MCF 10A (cell line): ENCODE measurements at regions not wholly inside any gene's neighbourhood (a gene's known extent, or its start where the extent isn't known, plus 50 kb on each side); places are given as distances from the start of the nearest gene placed in this dataset.

Source experiments
- BruUV-seq: library from RNA; stranded (reverse); fragments of 400-500 nt; replicated peaks from 2 replicates; lab custom pipeline; 2021; lab: Mats Ljungman, UMichigan
- CTCF ChIA-PET: fragments of 300-600 bp; sonication (Branson Sonifier 250); formaldehyde crosslinking; extraction: SDS; loops from one replicate; lab custom pipeline; 2021; ENCODE audit warnings: antibody characterized with exemption, inconsistent platforms; lab: Yijun Ruan, JAX
- POLR2A ChIA-PET: fragments of 300-600, 350-650 bp; sonication (Branson Sonifier 250); formaldehyde crosslinking; extraction: SDS; loops from one replicate; lab custom pipeline; 2020; ENCODE audit warnings: antibody characterized with exemption, inconsistent platforms; lab: Yijun Ruan, JAX
- DNase-seq: peaks from one replicate; pipeline ENCODE4 v3.0.0-alpha.2; 2018; ENCODE audit not compliant: unreplicated experiment
- H3K27ac Mint-ChIP-seq: one replicate; pipeline ENCODE4 v1.8.0; 2022; ENCODE audit warnings: mild to moderate bottlenecking, low read depth, mixed read lengths; ENCODE audit not compliant: unreplicated experiment
- H3K27me3 Mint-ChIP-seq: one replicate; pipeline ENCODE4 v1.8.0; 2022; ENCODE audit warnings: mixed read lengths; ENCODE audit not compliant: insufficient read depth, unreplicated experiment
- H3K36me3 Mint-ChIP-seq: one replicate; pipeline ENCODE4 v1.8.0; 2022; ENCODE audit warnings: mild to moderate bottlenecking, moderate library complexity, mixed read lengths; ENCODE audit not compliant: insufficient read depth, unreplicated experiment
- H3K4me1 Mint-ChIP-seq: one replicate; pipeline ENCODE4 v1.8.0; 2022; ENCODE audit warnings: mixed read lengths; ENCODE audit not compliant: insufficient read depth, unreplicated experiment
- H3K4me3 Mint-ChIP-seq: one replicate; pipeline ENCODE4 v1.8.0; 2022; ENCODE audit warnings: mild to moderate bottlenecking, moderate library complexity, mixed read lengths; ENCODE audit not compliant: unreplicated experiment
- H3K9me3 Mint-ChIP-seq: one replicate; pipeline ENCODE4 v1.8.0; 2022; ENCODE audit warnings: mixed read lengths; ENCODE audit not compliant: unreplicated experiment
- intact Hi-C: fragments of 100-400 bp; cut with micrococcal nuclease; formaldehyde crosslinking; loops from 2 replicates; pipeline ENCODE4 v1.14.1; 2022
- TF ChIP-seq, protein P1 (sequence below): fragments of 200-600 bp; IDR thresholded peaks from one replicate; pipeline ENCODE4 v1.8.0; 2022; ENCODE audit warnings: antibody characterized with exemption, mild to moderate bottlenecking; ENCODE audit not compliant: unreplicated experiment

DNA sequence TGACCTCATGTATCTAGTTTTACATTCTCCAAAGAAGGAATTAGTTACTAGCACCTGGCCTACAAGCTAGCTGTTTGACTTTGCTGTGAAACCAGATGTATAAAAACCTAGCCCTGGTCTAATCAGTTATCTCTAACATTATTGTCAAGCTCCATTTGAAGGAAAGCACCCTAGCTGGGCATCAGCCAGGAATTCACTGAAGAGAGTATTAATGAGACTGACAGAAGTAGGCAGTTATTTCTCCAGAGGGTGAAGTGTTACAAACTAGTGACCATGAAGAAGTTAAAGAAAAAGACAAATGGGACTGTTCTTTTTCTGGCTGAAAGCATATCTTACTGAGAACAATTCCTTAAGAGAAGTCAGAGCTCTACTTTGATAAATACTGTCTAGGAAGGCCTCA, 2529.3 kb upstream of the PCDH20 start:
- POLR2A ChIA-PET, result no interaction called here

DNA sequence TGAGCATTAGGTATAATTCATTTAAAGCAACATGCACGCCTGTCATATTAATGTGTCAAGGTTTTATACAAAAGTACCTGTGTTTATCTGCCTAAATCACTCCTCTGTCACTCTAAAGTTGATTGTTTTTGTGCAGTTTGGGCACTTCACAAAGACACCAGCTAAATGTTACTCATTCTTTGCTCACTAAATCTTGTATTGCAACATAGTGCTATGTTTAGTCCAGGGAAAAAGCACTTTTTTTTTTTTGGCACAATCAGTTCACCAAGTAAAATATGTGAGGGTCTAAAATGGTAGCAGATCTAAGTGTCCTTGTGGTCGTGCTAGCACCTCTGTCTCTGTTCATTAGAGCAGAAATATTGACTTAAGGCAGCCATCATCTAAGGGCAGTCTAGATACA, 2526.7 kb upstream of the PCDH20 start:
- BruUV-seq, result no TSS peak
- H3K4me3 Mint-ChIP-seq, result no peak overlapping the region
- ChIA-PET POLR2A (interaction anchor here (0.6 kb wide), 1 partner anchor 298 kb away, joined by 4 read pairs; no protein-coding TSS in a partner anchor), CTCF (interaction anchor here (0.6 to 1.0 kb wide), 2 partner anchors 23 to 1027 kb away, joined by 3 read pairs; no protein-coding TSS in a partner anchor)
- no peaks in the 10 kb centered on the region for H3K4me1 Mint-ChIP-seq
- intact Hi-C loops, result no loop called here
- no peak overlapping the region for H3K27ac Mint-ChIP-seq
- no peaks in the 10 kb centered on the region for H3K9me3 Mint-ChIP-seq
- DNase-seq, result peak; percentile 23
- H3K27me3 Mint-ChIP-seq, result peaks cover 29% of the 10 kb centered on the region
- TF ChIP-seq, protein P1, sequence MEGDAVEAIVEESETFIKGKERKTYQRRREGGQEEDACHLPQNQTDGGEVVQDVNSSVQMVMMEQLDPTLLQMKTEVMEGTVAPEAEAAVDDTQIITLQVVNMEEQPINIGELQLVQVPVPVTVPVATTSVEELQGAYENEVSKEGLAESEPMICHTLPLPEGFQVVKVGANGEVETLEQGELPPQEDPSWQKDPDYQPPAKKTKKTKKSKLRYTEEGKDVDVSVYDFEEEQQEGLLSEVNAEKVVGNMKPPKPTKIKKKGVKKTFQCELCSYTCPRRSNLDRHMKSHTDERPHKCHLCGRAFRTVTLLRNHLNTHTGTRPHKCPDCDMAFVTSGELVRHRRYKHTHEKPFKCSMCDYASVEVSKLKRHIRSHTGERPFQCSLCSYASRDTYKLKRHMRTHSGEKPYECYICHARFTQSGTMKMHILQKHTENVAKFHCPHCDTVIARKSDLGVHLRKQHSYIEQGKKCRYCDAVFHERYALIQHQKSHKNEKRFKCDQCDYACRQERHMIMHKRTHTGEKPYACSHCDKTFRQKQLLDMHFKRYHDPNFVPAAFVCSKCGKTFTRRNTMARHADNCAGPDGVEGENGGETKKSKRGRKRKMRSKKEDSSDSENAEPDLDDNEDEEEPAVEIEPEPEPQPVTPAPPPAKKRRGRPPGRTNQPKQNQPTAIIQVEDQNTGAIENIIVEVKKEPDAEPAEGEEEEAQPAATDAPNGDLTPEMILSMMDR, result no peak
- no peaks in the 10 kb centered on the region for H3K36me3 Mint-ChIP-seq

More for the DNA sequence above, 2529.3 kb upstream of the PCDH20 start:
- DNase-seq, result no peak
- peaks cover 12% of the 10 kb centered on the region for H3K27me3 Mint-ChIP-seq
- H3K27ac Mint-ChIP-seq, result no peak overlapping the region
- TF ChIP-seq, protein P1, result no peak
- H3K4me3 Mint-ChIP-seq, result no peak overlapping the region
- CTCF ChIA-PET, result interaction anchor here (1.2 kb wide), 1 partner anchor 19 kb away, joined by 3 read pairs; no protein-coding TSS in a partner anchor
- intact Hi-C loops, result no loop called here
- no peaks in the 10 kb centered on the region for H3K4me1 Mint-ChIP-seq
- H3K9me3 Mint-ChIP-seq, result no peaks in the 10 kb centered on the region
- BruUV-seq, result no TSS peak
- no peaks in the 10 kb centered on the region for H3K36me3 Mint-ChIP-seq

- intact Hi-C loops, result no loop called here
- BruUV-seq, result no TSS peak
- Mint-ChIP-seq H3K27ac (no peak overlapping the region), H3K27me3 (peaks cover 62% of the 10 kb centered on the region), H3K4me3 (no peak overlapping the region), H3K4me1 (no peaks in the 10 kb centered on the region), H3K9me3 (peaks cover 6% of the 10 kb centered on the region), H3K36me3 (no peaks in the 10 kb centered on the region)
- TF ChIP-seq, protein P1, result no peak
- ChIA-PET POLR2A (no interaction called here), CTCF (interaction anchor here (0.6 kb wide), 1 partner anchor 1792 kb away, joined by 3 read pairs; no protein-coding TSS in a partner anchor)
- no peak for DNase-seq
Measured at GRCh38 chr13:63938851-63939250, 2523.2 kb upstream of the PCDH20 start.

- Mint-ChIP-seq H3K36me3 (no peaks in the 10 kb centered on the region), H3K9me3 (no peaks in the 10 kb centered on the region), H3K4me1 (no peaks in the 10 kb centered on the region), H3K4me3 (no peak overlapping the region), H3K27me3 (peaks cover 37% of the 10 kb centered on the region), H3K27ac (no peak overlapping the region)
- ChIA-PET POLR2A (no interaction called here), CTCF (interaction anchor here (0.6 to 0.7 kb wide), 2 partner anchors 41 to 1034 kb away, joined by 3 read pairs; no protein-coding TSS in a partner anchor)
- TF ChIP-seq, protein P1, result no peak
- BruUV-seq, result no TSS peak
- intact Hi-C loops, result no loop called here
- no peak for DNase-seq
Measured at GRCh38 chr13:63910511-63910910, 2494.9 kb upstream of the PCDH20 start.
